Adrenal gland (tissue), 9 donors: ENCODE measurements at regions not wholly inside any gene's neighbourhood (a gene's known extent, or its start where the extent isn't known, plus 50 kb on each side); places are given as distances from the start of the nearest gene placed in this dataset.

Experiments used
- DNase-seq, 7 donors: peaks; one replicate each; pipeline ENCODE4 v3.0.0-alpha.2; 2019 to 2020
- H3K27ac ChIP-seq, 5 donors: fragments of 200-600 bp; sonication (generic) in 4 of 5; 1 replicate in 3 of 5; 2 replicates in 2 of 5; pipeline versions ENCODE4 v1.5.1 to v1.8.0; 2016 to 2020; ENCODE audit warnings: mild to moderate bottlenecking in 1 of 5
- H3K27me3 ChIP-seq: fragments of 200-600 bp; 2 replicates; pipeline ENCODE4 v1.8.0; 2021
- H3K36me3 ChIP-seq, 2 donors: fragments of 200-600 bp; replicated peaks in 1 of 2; 1 replicate in 1 of 2; 2 replicates in 1 of 2; pipeline versions ENCODE4 v1.5.1 to v1.8.0; 2018 to 2022
- H3K4me1 ChIP-seq, 2 donors: fragments of 200-600 bp; replicated peaks in 1 of 2; 1 replicate in 1 of 2; 2 replicates in 1 of 2; pipeline versions ENCODE4 v1.5.1 to v1.8.0; 2018 to 2021
- H3K4me3 ChIP-seq, 4 donors: fragments of 200-600 bp; sonication (generic) in 3 of 4; one replicate each; pipeline ENCODE4 v1.5.1; 2016 to 2018
- H3K9me3 ChIP-seq, 3 donors: fragments of 200-600 bp; sonication (generic) in 1 of 3; replicated peaks in 1 of 3; 1 replicate in 2 of 3; 2 replicates in 1 of 3; pipeline versions ENCODE4 v1.5.1 to v1.8.0; 2016 to 2021
- POLR2A ChIP-seq, 2 donors: fragments of 450-650 bp; IDR thresholded peaks; one replicate each; pipeline ENCODE4 v1.6.1; 2017; ENCODE audit warnings: antibody characterized with exemption in 2 of 2, mild to moderate bottlenecking in 2 of 2, moderate library complexity in 1 of 2
- WGBS, 4 donors: extraction: QIAGEN DNeasy Blood & Tissue Kit in 2 of 4; methylation state at CpG; one replicate each; pipeline versions ENCODE4 v1.1.5 to v1.1.7; 2013 to 2017; 5-methylcytosine and 5-hydroxymethylcytosine counted together
- intact Hi-C, 2 donors: fragments of 100-400 bp; cut with DNase I; formaldehyde crosslinking; loops; one replicate each; pipeline versions ENCODE4 v1.14.1 to v1.15.0; 2022 to 2023
- TF ChIP-seq, protein P1 (sequence below), 6 experiments: fragments of 450-650 bp in 4 of 6; fragments of 200-600 bp in 2 of 6; sonication (generic) in 1 of 6; IDR thresholded peaks; 1 replicate in 5 of 6; 2 replicates in 1 of 6; pipeline versions ENCODE4 v1.5.1 to v1.8.0; 2016 to 2021; ENCODE audit warnings: antibody characterized with exemption in 6 of 6, mild to moderate bottlenecking in 2 of 6, moderate library complexity in 1 of 6
- donor health status: healthy with polysubstance abuse.
- donor health status: Bipolar disorder and iron deficiency.
- donor health status: DM: yes; HTN: yes; CAD: no.
- donor health status: DM: no; HTN: no; CAD: no.
- donor health status: DM: no; HTN: no; CAD: no.

- Histone ChIP-seq H3K27me3 (no peaks in the 10 kb centered on the region), H3K4me3 (no peak overlapping the region), H3K9me3 (no peaks in the 10 kb centered on the region), H3K4me1 (no peaks in the 10 kb centered on the region), H3K36me3 (no peaks in the 10 kb centered on the region), H3K27ac (no peak overlapping the region)
- intact Hi-C loops, result no loop called here
- 60 to 72% (median 68%) methylated on average over 2 of the region's 2 CpGs for WGBS, 4 donors
- TF ChIP-seq, protein P1, sequence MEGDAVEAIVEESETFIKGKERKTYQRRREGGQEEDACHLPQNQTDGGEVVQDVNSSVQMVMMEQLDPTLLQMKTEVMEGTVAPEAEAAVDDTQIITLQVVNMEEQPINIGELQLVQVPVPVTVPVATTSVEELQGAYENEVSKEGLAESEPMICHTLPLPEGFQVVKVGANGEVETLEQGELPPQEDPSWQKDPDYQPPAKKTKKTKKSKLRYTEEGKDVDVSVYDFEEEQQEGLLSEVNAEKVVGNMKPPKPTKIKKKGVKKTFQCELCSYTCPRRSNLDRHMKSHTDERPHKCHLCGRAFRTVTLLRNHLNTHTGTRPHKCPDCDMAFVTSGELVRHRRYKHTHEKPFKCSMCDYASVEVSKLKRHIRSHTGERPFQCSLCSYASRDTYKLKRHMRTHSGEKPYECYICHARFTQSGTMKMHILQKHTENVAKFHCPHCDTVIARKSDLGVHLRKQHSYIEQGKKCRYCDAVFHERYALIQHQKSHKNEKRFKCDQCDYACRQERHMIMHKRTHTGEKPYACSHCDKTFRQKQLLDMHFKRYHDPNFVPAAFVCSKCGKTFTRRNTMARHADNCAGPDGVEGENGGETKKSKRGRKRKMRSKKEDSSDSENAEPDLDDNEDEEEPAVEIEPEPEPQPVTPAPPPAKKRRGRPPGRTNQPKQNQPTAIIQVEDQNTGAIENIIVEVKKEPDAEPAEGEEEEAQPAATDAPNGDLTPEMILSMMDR (IDR thresholded peaks at IDR 0.05), result no peak
- TF ChIP-seq POLR2A (IDR thresholded peaks at IDR 0.05), result no peak
- DNase-seq, result no peak
Measured at GRCh38 chr3:5448816-5449215, 261.3 kb downstream of the EDEM1 start.

DNA sequence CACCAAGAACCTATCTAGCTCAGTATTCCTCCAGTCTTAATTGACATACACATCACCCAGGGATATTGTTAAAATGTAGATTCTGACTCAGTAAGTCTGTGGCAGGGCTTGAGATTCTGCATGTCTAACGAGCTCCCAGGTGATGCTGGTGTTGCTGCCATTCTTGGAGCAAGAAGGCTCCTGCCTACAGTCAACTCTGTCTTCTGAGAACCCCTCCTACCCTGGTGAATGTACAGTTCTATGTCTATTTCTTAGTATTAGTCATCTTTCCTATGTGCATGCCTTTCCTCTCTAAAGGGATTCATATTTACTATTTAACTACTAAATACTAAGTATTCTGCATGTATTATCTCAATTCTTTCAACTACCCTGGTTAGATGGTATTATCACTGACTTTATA lies 268.7 kb downstream of the EDEM1 start:
- TF ChIP-seq, protein P1 (IDR thresholded peaks at IDR 0.05), result no peak
- intact Hi-C loops, result no loop called here
- WGBS, 4 donors, result 43 to 65% (median 53%) methylated on average over 1 of the region's 1 CpG

GRCh38 chr3:5458526-5458925 lies 271.0 kb downstream of the EDEM1 start:
- intact Hi-C loops, result no loop called here
- Histone ChIP-seq H3K4me3 (no peak overlapping the region), H3K27ac (no peak overlapping the region), H3K4me1 (no peaks in the 10 kb centered on the region), H3K9me3 (no peaks in the 10 kb centered on the region), H3K27me3 (no peaks in the 10 kb centered on the region), H3K36me3 (no peaks in the 10 kb centered on the region)
- TF ChIP-seq, protein P1 (IDR thresholded peaks at IDR 0.05), result no peak
- TF ChIP-seq POLR2A (IDR thresholded peaks at IDR 0.05), result no peak
- DNase-seq, result no peak

More for the DNA sequence above, 268.7 kb downstream of the EDEM1 start:
- Histone ChIP-seq H3K4me3 (no peak overlapping the region), H3K9me3 (no peaks in the 10 kb centered on the region), H3K36me3 (no peaks in the 10 kb centered on the region), H3K27me3 (no peaks in the 10 kb centered on the region), H3K4me1 (no peaks in the 10 kb centered on the region), H3K27ac (no peak overlapping the region)
- no peak for DNase-seq

- H3K4me1 ChIP-seq, result no peaks in the 10 kb centered on the region
- WGBS, 4 donors, result 28 to 58% (median 40%) methylated on average over 1 of the region's 1 CpG
- TF ChIP-seq POLR2A (IDR thresholded peaks at IDR 0.05), result no peak
- TF ChIP-seq, protein P1 (IDR thresholded peaks at IDR 0.05), result no peak
- H3K9me3 ChIP-seq, result no peaks in the 10 kb centered on the region
- no peaks in the 10 kb centered on the region for H3K27me3 ChIP-seq
- H3K27ac ChIP-seq, result no peak overlapping the region
- intact Hi-C loops, result no loop called here
- H3K36me3 ChIP-seq, result no peaks in the 10 kb centered on the region
- DNase-seq, result no peak
- H3K4me3 ChIP-seq, result no peak overlapping the region
Measured at GRCh38 chr3:5462086-5462485, 274.6 kb downstream of the EDEM1 start.
